C4-2B (cell line): ENCODE measurements at regions not wholly inside any gene's neighbourhood (a gene's known extent, or its start where the extent isn't known, plus 50 kb on each side); places are given as distances from the start of the nearest gene placed in this dataset.

Experiments used
- ZFX ChIP-seq: fragments of 450-650 bp; IDR thresholded peaks from 2 replicates; pipeline ENCODE4 v1.6.1; 2017
- TF ChIP-seq, protein P1 (sequence below): fragments of 450-650 bp; conservative IDR thresholded peaks from 2 replicates; pipeline ENCODE4 v1.5.1; 2017; ENCODE audit warnings: mild to moderate bottlenecking

DNA sequence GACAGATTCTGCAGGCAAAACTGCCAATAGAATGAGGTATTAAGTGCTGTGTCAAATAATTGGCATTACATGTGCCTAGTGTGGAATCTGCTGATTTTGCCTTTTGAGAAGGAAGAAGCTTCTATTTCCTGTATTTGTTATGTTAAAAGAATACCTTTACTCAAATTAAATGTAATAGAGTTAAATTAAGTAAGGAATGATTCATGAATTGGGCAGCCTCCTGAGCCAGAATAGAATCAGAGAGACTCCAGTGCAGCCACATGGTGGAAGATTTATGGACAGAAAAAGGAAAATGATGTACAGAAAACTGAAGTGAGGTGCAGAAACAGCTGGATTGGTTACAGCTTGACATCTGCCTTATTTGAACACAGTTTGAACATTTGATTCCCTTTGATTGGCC lies 464.4 kb upstream of the SEMA6A start:
- TF ChIP-seq, protein P1, sequence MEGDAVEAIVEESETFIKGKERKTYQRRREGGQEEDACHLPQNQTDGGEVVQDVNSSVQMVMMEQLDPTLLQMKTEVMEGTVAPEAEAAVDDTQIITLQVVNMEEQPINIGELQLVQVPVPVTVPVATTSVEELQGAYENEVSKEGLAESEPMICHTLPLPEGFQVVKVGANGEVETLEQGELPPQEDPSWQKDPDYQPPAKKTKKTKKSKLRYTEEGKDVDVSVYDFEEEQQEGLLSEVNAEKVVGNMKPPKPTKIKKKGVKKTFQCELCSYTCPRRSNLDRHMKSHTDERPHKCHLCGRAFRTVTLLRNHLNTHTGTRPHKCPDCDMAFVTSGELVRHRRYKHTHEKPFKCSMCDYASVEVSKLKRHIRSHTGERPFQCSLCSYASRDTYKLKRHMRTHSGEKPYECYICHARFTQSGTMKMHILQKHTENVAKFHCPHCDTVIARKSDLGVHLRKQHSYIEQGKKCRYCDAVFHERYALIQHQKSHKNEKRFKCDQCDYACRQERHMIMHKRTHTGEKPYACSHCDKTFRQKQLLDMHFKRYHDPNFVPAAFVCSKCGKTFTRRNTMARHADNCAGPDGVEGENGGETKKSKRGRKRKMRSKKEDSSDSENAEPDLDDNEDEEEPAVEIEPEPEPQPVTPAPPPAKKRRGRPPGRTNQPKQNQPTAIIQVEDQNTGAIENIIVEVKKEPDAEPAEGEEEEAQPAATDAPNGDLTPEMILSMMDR: no peak
- TF ChIP-seq ZFX: no peak
